ENCODE measurements at regions not wholly inside any gene's neighbourhood (a gene's known extent, or its start where the extent isn't known, plus 50 kb on each side); places are given as distances from the start of the nearest gene placed in this dataset.
A peak's percentile ranks its signal among the peaks of the same experiment; 100 is the strongest.

DNA sequence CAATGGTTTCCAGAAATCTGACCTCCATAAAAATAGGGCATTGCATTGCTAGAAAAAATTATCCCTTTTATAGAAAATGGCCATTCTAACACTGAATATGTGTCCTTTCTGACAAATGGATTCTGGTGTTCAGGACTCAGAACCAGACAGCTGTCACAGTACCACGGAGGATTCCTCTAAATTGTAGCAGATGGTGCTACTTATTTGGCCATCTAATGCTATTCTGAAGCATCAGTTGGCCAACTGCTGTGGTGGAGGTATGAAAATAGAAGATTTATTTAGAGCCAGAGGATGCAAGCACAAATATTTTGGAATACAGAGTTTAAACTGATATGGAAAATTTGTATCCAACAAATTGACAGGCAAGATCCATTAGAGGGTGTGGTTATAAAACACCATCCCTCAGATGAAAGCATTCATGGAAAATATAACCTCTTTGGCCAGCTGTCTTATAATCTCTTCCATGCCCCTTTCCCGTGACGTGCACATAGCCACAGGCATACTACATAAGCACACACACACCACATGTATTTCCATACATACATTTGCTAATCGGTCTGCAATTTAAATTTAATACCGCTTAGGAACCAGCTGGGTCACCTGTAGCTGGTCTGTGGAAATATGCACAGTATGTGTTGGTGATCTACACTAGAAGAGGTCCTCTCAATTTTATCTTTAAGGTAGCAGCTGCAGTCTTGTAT lies 302.7 kb upstream of the KCNMB2 start:
- intact Hi-C loops (cut with DNase I; ENCODE audit: low total_unique reads): no loop called here
- H3K4me3 ChIP-seq: no peak overlapping the region
- no peaks in the 10 kb centered on the region for H3K9me3 ChIP-seq
- no peak for DNase-seq (ENCODE audit: low spot score in 2 of 2)
- no peaks in the 10 kb centered on the region for H3K4me1 ChIP-seq
- TF ChIP-seq POLR2AphosphoS5 (IDR thresholded peaks at IDR 0.05): no peak
- no peak for TF ChIP-seq POLR2A (IDR thresholded peaks at IDR 0.05)
- TF ChIP-seq CTCF (IDR thresholded peaks at IDR 0.05): no peak
- no peaks in the 10 kb centered on the region for H3K36me3 ChIP-seq
- no peak overlapping the region for H3K27ac ChIP-seq
- no peaks in the 10 kb centered on the region for H3K27me3 ChIP-seq

GRCh38 chr3:178236555-178237277 lies 299.5 kb upstream of the KCNMB2 start:
- no peak for DNase-seq (ENCODE audit: low spot score in 2 of 2)
- intact Hi-C loops (cut with DNase I; ENCODE audit: low total_unique reads): no loop called here
- H3K4me1 ChIP-seq: no peaks in the 10 kb centered on the region
- peak overlapping the region in 1 of 3 donors; percentile 36 for H3K4me3 ChIP-seq
- H3K27me3 ChIP-seq: no peaks in the 10 kb centered on the region
- H3K36me3 ChIP-seq: no peaks in the 10 kb centered on the region
- H3K27ac ChIP-seq: no peak overlapping the region
- no peaks in the 10 kb centered on the region for H3K9me3 ChIP-seq
- TF ChIP-seq POLR2AphosphoS5 (IDR thresholded peaks at IDR 0.05) (no peak), POLR2A (IDR thresholded peaks at IDR 0.05) (no peak), CTCF (IDR thresholded peaks at IDR 0.05) (no peak)

DNA sequence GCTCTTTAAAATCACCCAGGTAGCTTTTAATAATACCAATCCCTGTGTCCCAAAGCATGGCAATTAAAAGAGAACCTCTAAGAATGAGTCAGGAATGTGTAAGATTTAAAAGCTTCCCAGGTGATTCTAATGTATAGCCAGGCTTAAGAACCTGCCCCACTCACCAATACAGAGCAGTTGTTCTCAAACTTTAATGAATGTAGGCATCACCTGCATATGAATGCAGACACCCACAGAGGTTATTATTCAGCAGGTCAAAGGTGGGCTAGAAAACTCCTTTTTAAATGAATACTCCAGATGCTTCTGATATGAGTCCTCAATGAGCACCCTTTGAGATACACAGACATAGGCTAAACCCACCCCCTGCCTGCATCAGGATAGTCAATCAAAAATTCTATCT lies 298.1 kb upstream of the KCNMB2 start:
- TF ChIP-seq POLR2A (IDR thresholded peaks at IDR 0.05) (no peak), POLR2AphosphoS5 (IDR thresholded peaks at IDR 0.05) (no peak), CTCF (IDR thresholded peaks at IDR 0.05) (no peak)
- Histone ChIP-seq H3K4me3 (no peak overlapping the region), H3K27me3 (no peaks in the 10 kb centered on the region), H3K36me3 (no peaks in the 10 kb centered on the region), H3K9me3 (no peaks in the 10 kb centered on the region), H3K4me1 (no peaks in the 10 kb centered on the region), H3K27ac (no peak overlapping the region)
- intact Hi-C loops (cut with DNase I; ENCODE audit: low total_unique reads): no loop called here
- DNase-seq (ENCODE audit: low spot score in 2 of 2): no peak

DNA sequence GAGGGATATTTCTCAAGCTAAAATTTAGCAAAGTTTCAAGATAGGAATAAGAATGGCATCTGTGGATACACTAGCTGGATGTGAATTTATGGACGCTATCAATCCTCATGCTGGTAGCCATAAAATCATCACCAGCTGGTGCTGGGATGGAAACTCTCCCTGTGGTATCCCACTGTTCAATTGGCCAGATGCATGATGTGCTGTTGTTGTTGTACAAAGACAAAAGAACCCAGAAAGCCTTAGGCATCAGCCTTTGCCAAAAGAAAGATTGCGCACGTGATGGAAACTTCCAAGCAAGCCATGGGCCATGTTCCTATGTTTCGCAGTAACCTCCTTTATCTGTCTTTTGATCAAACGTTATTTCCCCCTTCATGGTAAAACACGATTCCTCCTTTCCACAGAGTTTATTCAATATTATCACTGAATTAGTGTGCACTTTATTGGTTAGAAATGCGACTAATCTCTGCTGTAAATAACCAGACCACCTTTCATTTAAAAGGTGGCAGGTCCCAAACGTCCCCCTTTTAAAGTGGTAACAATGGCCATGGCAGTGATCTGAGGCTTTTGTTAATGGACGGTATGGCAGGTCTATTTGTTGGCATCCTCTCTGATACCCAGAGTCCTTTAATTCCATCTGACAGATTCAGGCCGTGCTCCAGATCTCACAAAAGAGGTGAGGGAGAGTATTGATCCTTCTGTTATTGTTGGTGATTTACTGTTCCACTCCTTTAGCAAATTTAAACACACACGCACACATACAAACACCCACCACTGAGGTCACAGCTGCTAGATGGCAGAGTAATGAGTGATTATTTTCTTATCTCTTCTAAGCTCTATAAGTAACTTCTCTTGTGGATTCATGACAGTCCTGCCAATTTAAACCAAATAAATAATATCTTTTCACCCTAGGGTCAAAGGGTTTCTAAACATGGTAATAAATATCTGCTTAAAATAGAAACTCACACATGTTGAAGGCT lies 291.2 kb upstream of the KCNMB2 start:
- H3K4me1 ChIP-seq: no peaks in the 10 kb centered on the region
- H3K36me3 ChIP-seq: no peaks in the 10 kb centered on the region
- TF ChIP-seq CTCF (IDR thresholded peaks at IDR 0.05) (no peak), POLR2AphosphoS5 (IDR thresholded peaks at IDR 0.05) (no peak), POLR2A (IDR thresholded peaks at IDR 0.05) (no peak)
- H3K27ac ChIP-seq: no peak overlapping the region
- intact Hi-C loops (cut with DNase I; ENCODE audit: low total_unique reads): loop anchor here (10.0 kb wide), 1 partner anchor 720 kb away; no protein-coding TSS in a partner anchor
- DNase-seq (ENCODE audit: low spot score in 2 of 2): no peak
- H3K9me3 ChIP-seq: no peaks in the 10 kb centered on the region
- H3K4me3 ChIP-seq: no peak overlapping the region
- no peaks in the 10 kb centered on the region for H3K27me3 ChIP-seq

Measured in breast epithelium (tissue), 4 donors.